B cell (primary cell): ENCODE measurements at regions not wholly inside any gene's neighbourhood (a gene's known extent, or its start where the extent isn't known, plus 50 kb on each side); places are given as distances from the start of the nearest gene placed in this dataset.
"Not testable (repeated sequence)": the region's sequence is repeated elsewhere in the genome, so short reads cannot be mapped to it uniquely, and the experiment has no call there.

Experiments
- ATAC-seq: fragments of 200-7000 bp; cut with Tn5 transposase; one replicate; pipeline ENCODE4 v1.10.0; 2021; ENCODE audit warnings: low read depth, mild to moderate bottlenecking, moderate number of reproducible peaks, moderate library complexity
- CTCF ChIA-PET: fragments of 350-600 bp; sonication (Branson Sonifier 250); formaldehyde crosslinking; loops from one replicate; lab custom pipeline; 2021; ENCODE audit warnings: antibody characterized with exemption, inconsistent platforms; lab: Charles Lee
- POLR2A ChIA-PET: fragments of 350-600 bp; sonication (Branson Sonifier 250); formaldehyde crosslinking; loops from one replicate; lab custom pipeline; 2021; ENCODE audit warnings: antibody characterized with exemption; lab: Charles Lee
- DNase-seq: peaks from one replicate; pipeline ENCODE4 v3.0.0; 2013
- H2AFZ ChIP-seq: 2 replicates; pipeline ENCODE4 v1.6.1; 2012; ENCODE audit warnings: mild to moderate bottlenecking, low read depth, low read length; ENCODE audit not compliant: insufficient read depth, poor library complexity, severe bottlenecking
- H3K27ac ChIP-seq, 2 donors: 1 replicate in 1 of 2; 2 replicates in 1 of 2; pipeline ENCODE4 v1.5.1; 2012 to 2013; ENCODE audit warnings: low read length in 2 of 2, mild to moderate bottlenecking in 2 of 2, moderate library complexity in 1 of 2
- H3K27me3 ChIP-seq, 4 experiments: fragments of 200-600 bp in 1 of 4; sonication (generic) in 1 of 4; replicated peaks in 1 of 4; 1 replicate in 2 of 4; 2 replicates in 2 of 4; pipeline versions ENCODE4 v1.6.1 to v1.7.0; 2013 to 2016; ENCODE audit warnings: low read length in 3 of 4, mild to moderate bottlenecking in 2 of 4, mixed read lengths in 1 of 4, moderate library complexity in 1 of 4; ENCODE audit not compliant: insufficient read depth in 4 of 4, control insufficient read depth in 3 of 4; ENCODE audit errors: control extremely low read depth in 1 of 4
- H3K36me3 ChIP-seq, 2 experiments: replicated peaks in 1 of 2; 1 replicate in 1 of 2; 2 replicates in 1 of 2; pipeline versions ENCODE4 v1.6.1 to v1.7.1; 2013; ENCODE audit warnings: low read length in 1 of 2; ENCODE audit not compliant: insufficient read depth in 2 of 2, control insufficient read depth in 1 of 2; ENCODE audit errors: control extremely low read depth in 1 of 2, extremely low read depth in 1 of 2
- H3K4me1 ChIP-seq, 2 donors: fragments of 200-600 bp in 1 of 2; sonication (generic) in 1 of 2; 1 replicate in 1 of 2; 2 replicates in 1 of 2; pipeline versions ENCODE4 v1.5.1 to v1.6.1; 2013 to 2017; ENCODE audit warnings: low read length in 2 of 2; ENCODE audit not compliant: control insufficient read depth in 2 of 2, insufficient read depth in 2 of 2
- H3K4me2 ChIP-seq: replicated peaks from 2 replicates; pipeline ENCODE3; 2012; ENCODE audit warnings: mild to moderate bottlenecking, low read depth, low read length; ENCODE audit not compliant: poor library complexity, severe bottlenecking
- H3K4me3 ChIP-seq, 5 experiments: fragments of 200-600 bp in 1 of 5; sonication (generic) in 1 of 5; 1 replicate in 3 of 5; 2 replicates in 2 of 5; pipeline versions ENCODE4 v1.5.1 to v1.7.0; 2011 to 2016; ENCODE audit warnings: low read length in 4 of 5, mild to moderate bottlenecking in 4 of 5, low read depth in 2 of 5, control low read depth in 1 of 5, moderate library complexity in 1 of 5; ENCODE audit not compliant: insufficient read depth in 1 of 5; ENCODE audit errors: control extremely low read depth in 1 of 5, extremely low read depth in 1 of 5
- H3K79me2 ChIP-seq: fragments of 200-600 bp; sonication (generic); one replicate; pipeline ENCODE4 v1.6.0; 2016; ENCODE audit warnings: low read length; ENCODE audit not compliant: control insufficient read depth, insufficient read depth
- H3K9ac ChIP-seq: fragments of 200-600 bp; sonication (generic); 2 replicates; pipeline ENCODE4 v1.6.1; 2017; ENCODE audit warnings: mild to moderate bottlenecking, low read length, moderate library complexity
- H3K9me3 ChIP-seq, 3 donors: one replicate each; pipeline versions ENCODE4 v1.6.1 to v1.7.1; 2013; ENCODE audit warnings: low read length in 2 of 3; ENCODE audit not compliant: control insufficient read depth in 2 of 3, insufficient read depth in 1 of 3; ENCODE audit errors: control extremely low read depth in 1 of 3
- H4K20me1 ChIP-seq: 2 replicates; pipeline ENCODE4 v1.6.0; 2012; ENCODE audit warnings: mild to moderate bottlenecking, low read length; ENCODE audit not compliant: insufficient read depth, control insufficient read depth, poor library complexity, severe bottlenecking
- H3K27ac Mint-ChIP-seq: one replicate; pipeline ENCODE4 v1.8.0; 2021; ENCODE audit warnings: mixed read lengths
- H3K27me3 Mint-ChIP-seq: one replicate; pipeline ENCODE4 v1.8.0; 2021; ENCODE audit warnings: mixed read lengths
- H3K4me1 Mint-ChIP-seq: one replicate; pipeline ENCODE4 v1.8.0; 2021; ENCODE audit warnings: mixed read lengths
- H3K4me3 Mint-ChIP-seq: one replicate; pipeline ENCODE4 v1.8.0; 2021; ENCODE audit warnings: mixed read lengths
- H3K9me3 Mint-ChIP-seq: one replicate; pipeline ENCODE4 v1.8.0; 2022; ENCODE audit warnings: mixed read lengths; ENCODE audit not compliant: insufficient read depth
- EZH2 ChIP-seq: IDR thresholded peaks from 2 replicates; pipeline ENCODE4 v1.6.1; 2012; ENCODE audit warnings: borderline replicate concordance, low read depth, mild to moderate bottlenecking, moderate library complexity, low read length; ENCODE audit not compliant: insufficient read depth, poor library complexity, severe bottlenecking
- WGBS: methylation state at CpG from one replicate; pipeline ENCODE4 v1.1.5; 2013; ENCODE audit warnings: missing lambda C conversion rate; ENCODE audit not compliant: insufficient coverage; 5-methylcytosine and 5-hydroxymethylcytosine counted together
- intact Hi-C: fragments of 100-400 bp; cut with micrococcal nuclease; formaldehyde crosslinking; loops from one replicate; pipeline ENCODE4 v1.10.0; 2022
- TF ChIP-seq, protein P1 (sequence below): fragments of 200-600 bp; IDR thresholded peaks from one replicate; pipeline ENCODE4 v1.8.0; 2022; ENCODE audit warnings: antibody characterized with exemption, mild to moderate bottlenecking

DNA sequence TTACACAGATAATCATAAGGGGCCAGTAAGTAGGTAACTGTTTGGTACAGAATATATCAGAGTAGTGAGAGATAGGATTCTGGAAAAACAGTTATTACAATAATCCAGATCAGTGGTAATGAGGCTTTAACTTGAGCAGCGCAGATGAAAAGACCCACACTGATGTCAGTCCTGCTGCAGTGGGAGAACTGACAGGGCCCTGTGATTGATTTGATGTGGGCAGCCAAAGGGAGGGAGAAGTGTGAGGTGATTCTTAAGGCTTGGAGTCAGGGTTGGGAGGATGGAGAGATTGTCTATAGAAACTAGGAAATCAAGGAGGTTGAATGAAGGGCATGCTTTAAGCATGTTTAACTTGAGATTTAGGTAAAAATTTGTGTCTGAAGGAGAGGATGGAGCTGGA, 161.4 kb downstream of the VSIG4 start:
- WGBS, result no CpG with 5 or more reads among the region's 1 CpG
- H3K4me1 Mint-ChIP-seq, result peaks cover 6% of the 10 kb centered on the region
- CTCF ChIA-PET, result interaction anchor here (0.7 kb wide), 1 partner anchor 46 kb away, joined by 4 read pairs; no protein-coding TSS in a partner anchor

DNA sequence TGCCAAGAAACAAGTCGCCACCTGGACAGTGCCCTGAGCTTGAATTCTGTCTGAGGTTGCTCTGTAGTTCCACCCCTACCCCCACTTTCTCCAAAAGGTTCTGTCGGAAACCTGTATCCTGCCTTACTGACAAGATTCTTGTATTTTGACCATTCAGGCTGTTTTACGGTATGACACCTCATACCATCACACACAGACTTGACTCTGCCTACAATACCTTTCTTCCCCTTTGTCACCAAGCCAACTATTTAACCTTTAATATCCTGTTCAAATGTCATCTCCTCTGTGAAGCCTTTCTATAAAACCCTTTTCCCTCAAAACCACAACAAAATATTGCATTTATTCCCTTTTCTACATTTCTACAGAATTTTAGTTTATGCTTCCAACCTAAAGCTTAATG, 161.9 kb downstream of the VSIG4 start:
- Histone ChIP-seq H3K36me3 (no peaks in the 10 kb centered on the region), H3K4me2 (no peak overlapping the region), H2AFZ (no peak overlapping the region), H4K20me1 (no peaks in the 10 kb centered on the region), H3K27me3 (no peaks in the 10 kb centered on the region), H3K27ac (no peak overlapping the region), H3K4me3 (no peak overlapping the region), H3K9ac (no peak overlapping the region), H3K79me2 (no peaks in the 10 kb centered on the region), H3K9me3 (no peaks in the 10 kb centered on the region), H3K4me1 (peaks cover 0 to 4% of the 10 kb centered on the region in 2 donors)
- no peak for DNase-seq
- no peak overlapping the region for H3K27ac Mint-ChIP-seq
- CTCF ChIA-PET, result interaction anchor here (0.6 kb wide), 1 partner anchor 183 kb away, joined by 5 read pairs; no protein-coding TSS in a partner anchor
- H3K27me3 Mint-ChIP-seq, result no peaks in the 10 kb centered on the region
- ATAC-seq, result no peak
- TF ChIP-seq, protein P1, sequence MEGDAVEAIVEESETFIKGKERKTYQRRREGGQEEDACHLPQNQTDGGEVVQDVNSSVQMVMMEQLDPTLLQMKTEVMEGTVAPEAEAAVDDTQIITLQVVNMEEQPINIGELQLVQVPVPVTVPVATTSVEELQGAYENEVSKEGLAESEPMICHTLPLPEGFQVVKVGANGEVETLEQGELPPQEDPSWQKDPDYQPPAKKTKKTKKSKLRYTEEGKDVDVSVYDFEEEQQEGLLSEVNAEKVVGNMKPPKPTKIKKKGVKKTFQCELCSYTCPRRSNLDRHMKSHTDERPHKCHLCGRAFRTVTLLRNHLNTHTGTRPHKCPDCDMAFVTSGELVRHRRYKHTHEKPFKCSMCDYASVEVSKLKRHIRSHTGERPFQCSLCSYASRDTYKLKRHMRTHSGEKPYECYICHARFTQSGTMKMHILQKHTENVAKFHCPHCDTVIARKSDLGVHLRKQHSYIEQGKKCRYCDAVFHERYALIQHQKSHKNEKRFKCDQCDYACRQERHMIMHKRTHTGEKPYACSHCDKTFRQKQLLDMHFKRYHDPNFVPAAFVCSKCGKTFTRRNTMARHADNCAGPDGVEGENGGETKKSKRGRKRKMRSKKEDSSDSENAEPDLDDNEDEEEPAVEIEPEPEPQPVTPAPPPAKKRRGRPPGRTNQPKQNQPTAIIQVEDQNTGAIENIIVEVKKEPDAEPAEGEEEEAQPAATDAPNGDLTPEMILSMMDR, result no peak
- TF ChIP-seq EZH2, result no peak
- no peak overlapping the region for H3K4me3 Mint-ChIP-seq
- WGBS, result 83% methylated on average over 1 of the region's 3 CpGs
- peaks cover 2% of the 10 kb centered on the region for H3K4me1 Mint-ChIP-seq
- H3K9me3 Mint-ChIP-seq, result peaks cover 3% of the 10 kb centered on the region
- intact Hi-C loops, result no loop called here
- POLR2A ChIA-PET, result no interaction called here

More for the DNA sequence above, 161.4 kb downstream of the VSIG4 start:
- Histone ChIP-seq H4K20me1 (no peaks in the 10 kb centered on the region), H3K9ac (no peak overlapping the region), H3K79me2 (no peaks in the 10 kb centered on the region), H3K36me3 (no peaks in the 10 kb centered on the region), H3K4me2 (no peak overlapping the region), H2AFZ (no peak overlapping the region), H3K4me1 (peaks cover 0 to 4% of the 10 kb centered on the region in 2 donors), H3K9me3 (no peaks in the 10 kb centered on the region), H3K27me3 (no peaks in the 10 kb centered on the region), H3K4me3 (no peak overlapping the region), H3K27ac (no peak overlapping the region)
- intact Hi-C loops, result no loop called here
- no peak for ATAC-seq
- Mint-ChIP-seq H3K27me3 (no peaks in the 10 kb centered on the region), H3K4me3 (no peak overlapping the region), H3K9me3 (peaks cover 3% of the 10 kb centered on the region), H3K27ac (no peak overlapping the region)
- POLR2A ChIA-PET, result no interaction called here
- TF ChIP-seq EZH2, result no peak
- DNase-seq, result no peak

DNA sequence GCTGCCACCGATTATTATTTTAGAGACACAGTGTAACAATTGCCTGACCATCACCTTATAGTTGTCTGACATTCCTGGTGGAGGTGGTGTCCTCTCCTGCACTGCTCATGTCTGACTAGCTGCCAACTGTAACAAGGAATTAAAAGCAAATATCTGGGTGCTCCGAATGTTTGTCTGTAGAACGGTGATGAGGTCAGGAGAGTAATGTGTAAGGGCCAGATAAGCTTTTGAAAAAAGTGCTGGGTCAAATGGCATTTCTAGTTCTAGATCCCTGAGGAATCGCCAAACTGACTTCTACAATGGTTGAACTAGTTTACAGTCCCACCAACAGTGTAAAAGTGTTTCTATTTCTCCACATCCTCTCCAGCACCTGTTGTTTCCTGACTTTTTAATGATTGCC, 164.3 kb downstream of the VSIG4 start:
- H3K27me3 ChIP-seq, POLR2A ChIA-PET, H3K9me3 Mint-ChIP-seq, H3K4me3 ChIP-seq, intact Hi-C loops, H3K4me2 ChIP-seq, ATAC-seq, H3K27me3 Mint-ChIP-seq, H3K27ac ChIP-seq, DNase-seq, H2AFZ ChIP-seq, H3K4me1 ChIP-seq, H3K27ac Mint-ChIP-seq, H3K9me3 ChIP-seq, H3K36me3 ChIP-seq, H3K79me2 ChIP-seq, H4K20me1 ChIP-seq, H3K4me3 Mint-ChIP-seq, H3K9ac ChIP-seq: not testable (repeated sequence)
- peaks cover 14% of the 10 kb centered on the region for H3K4me1 Mint-ChIP-seq
- WGBS, result no CpG with 5 or more reads among the region's 4 CpGs
- CTCF ChIA-PET, result interaction anchor here (0.9 kb wide), 1 partner anchor 19 kb away, joined by 3 read pairs; no protein-coding TSS in a partner anchor
